RWPE1 (cell line): ENCODE measurements at regions not wholly inside any gene's neighbourhood (a gene's known extent, or its start where the extent isn't known, plus 50 kb on each side); places are given as distances from the start of the nearest gene placed in this dataset.
"Not testable (repeated sequence)": the region's sequence is repeated elsewhere in the genome, so short reads cannot be mapped to it uniquely, and the experiment has no call there.

Experiments
- CTCF ChIA-PET: fragments of 350-600 bp; sonication (Branson Sonifier 250); formaldehyde crosslinking; extraction: SDS; loops from one replicate; lab custom pipeline; 2021; lab: Yijun Ruan, JAX
- POLR2A ChIA-PET: fragments of 400-600 bp; formaldehyde crosslinking; extraction: SDS; loops from one replicate; lab custom pipeline; 2020; ENCODE audit warnings: antibody characterized with exemption; ENCODE audit not compliant: low non-redundant PET; lab: Yijun Ruan, JAX
- DNase-seq: peaks from one replicate; pipeline ENCODE4 v3.0.0; 2012; ENCODE audit warnings: low spot score
- H3K27ac ChIP-seq: fragments of 450-650 bp; 2 replicates; pipeline ENCODE4 v1.5.1; 2017
- TF ChIP-seq, protein P1 (sequence below): fragments of 450-650 bp; conservative IDR thresholded peaks from 2 replicates; pipeline ENCODE4 v1.5.1; 2017; ENCODE audit warnings: low read depth, mild to moderate bottlenecking

DNA sequence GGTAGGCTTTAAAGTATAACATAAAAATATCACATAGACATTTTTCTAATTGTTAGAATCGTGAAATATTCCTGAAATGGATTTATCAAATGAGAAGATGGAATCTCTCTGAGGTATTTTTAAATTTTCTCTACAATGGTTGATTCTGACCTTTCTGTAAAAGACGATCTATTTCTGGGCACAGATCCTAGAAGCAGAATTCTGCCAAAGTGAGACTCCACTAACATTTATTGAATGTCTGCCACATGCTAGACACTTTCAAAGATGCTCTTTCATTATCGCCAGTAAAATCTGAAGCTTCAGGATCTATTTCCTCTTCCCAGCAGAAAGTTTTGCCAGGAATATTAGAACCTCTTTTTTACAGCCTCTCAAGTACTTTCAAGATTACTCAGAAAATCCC is 64.1 kb upstream of the TMEM45B start:
- DNase-seq = no peak
- ChIA-PET POLR2A (no interaction called here), CTCF (interaction anchor here (0.6 to 3.3 kb wide), 6 partner anchors 61 to 420 kb away, joined by 3 to 27 read pairs (median 6); partner anchors contain the start of gene BARX2)
- H3K27ac ChIP-seq = no peak overlapping the region
- TF ChIP-seq, protein P1, sequence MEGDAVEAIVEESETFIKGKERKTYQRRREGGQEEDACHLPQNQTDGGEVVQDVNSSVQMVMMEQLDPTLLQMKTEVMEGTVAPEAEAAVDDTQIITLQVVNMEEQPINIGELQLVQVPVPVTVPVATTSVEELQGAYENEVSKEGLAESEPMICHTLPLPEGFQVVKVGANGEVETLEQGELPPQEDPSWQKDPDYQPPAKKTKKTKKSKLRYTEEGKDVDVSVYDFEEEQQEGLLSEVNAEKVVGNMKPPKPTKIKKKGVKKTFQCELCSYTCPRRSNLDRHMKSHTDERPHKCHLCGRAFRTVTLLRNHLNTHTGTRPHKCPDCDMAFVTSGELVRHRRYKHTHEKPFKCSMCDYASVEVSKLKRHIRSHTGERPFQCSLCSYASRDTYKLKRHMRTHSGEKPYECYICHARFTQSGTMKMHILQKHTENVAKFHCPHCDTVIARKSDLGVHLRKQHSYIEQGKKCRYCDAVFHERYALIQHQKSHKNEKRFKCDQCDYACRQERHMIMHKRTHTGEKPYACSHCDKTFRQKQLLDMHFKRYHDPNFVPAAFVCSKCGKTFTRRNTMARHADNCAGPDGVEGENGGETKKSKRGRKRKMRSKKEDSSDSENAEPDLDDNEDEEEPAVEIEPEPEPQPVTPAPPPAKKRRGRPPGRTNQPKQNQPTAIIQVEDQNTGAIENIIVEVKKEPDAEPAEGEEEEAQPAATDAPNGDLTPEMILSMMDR = no peak

DNA sequence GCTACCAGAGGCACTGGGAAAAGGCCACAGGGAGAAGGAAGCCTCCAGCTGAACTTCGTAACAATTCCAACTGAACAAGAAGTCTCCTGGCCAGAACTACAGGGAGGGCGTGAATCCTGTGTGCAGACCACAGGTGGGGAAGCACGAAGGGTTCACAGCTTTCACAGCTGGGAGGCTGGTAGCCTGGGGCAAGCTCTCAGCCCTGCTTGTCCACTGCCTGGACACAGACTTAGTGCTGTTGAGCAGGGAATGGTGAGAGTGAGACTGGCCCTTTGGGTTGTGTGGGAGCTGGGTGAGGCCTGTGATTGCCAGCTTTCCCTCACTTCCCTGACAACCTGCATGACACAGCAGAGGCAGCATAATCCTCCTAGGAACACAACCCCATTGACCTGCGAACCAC is 52.1 kb upstream of the TMEM45B start:
- CTCF ChIA-PET = interaction anchor here (0.6 kb wide), 1 partner anchor 59 kb away, joined by 3 read pairs; no protein-coding TSS in a partner anchor
- DNase-seq, POLR2A ChIA-PET, H3K27ac ChIP-seq: not testable (repeated sequence)

DNA sequence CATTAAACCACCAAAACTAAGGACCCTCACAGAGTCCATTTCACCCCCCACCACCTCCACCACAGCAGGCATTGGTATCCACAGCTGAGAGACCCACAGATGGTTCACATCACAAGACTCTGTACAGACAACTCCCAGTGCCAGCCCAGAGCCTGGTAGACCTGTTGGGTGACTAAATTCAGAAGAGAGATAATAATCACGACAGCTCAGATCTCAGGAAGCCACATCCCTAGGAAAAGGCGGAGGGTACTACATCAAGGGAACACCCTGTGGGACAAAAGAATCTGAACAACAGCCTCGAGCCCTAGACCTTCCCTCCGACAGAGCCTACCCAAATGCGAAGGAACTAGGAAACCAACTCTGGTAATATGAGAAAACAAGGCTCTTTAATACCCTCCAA is 51.4 kb upstream of the TMEM45B start:
- CTCF ChIA-PET = interaction anchor here (0.6 to 0.8 kb wide), 2 partner anchors 59 to 420 kb away, joined by 3 read pairs; no protein-coding TSS in a partner anchor
- H3K27ac ChIP-seq, POLR2A ChIA-PET: not testable (repeated sequence)

More for the DNA sequence above, 51.4 kb upstream of the TMEM45B start:
- DNase-seq = not testable (repeated sequence)
